PC-3 (cell line): ENCODE measurements at regions not wholly inside any gene's neighbourhood (a gene's known extent, or its start where the extent isn't known, plus 50 kb on each side); places are given as distances from the start of the nearest gene placed in this dataset.

Experiments used
- CTCF ChIP-seq: fragments of 300-600 bp; sonication (generic); conservative IDR thresholded peaks from 2 replicates; pipeline ENCODE4 v1.5.1; 2017; ENCODE audit warnings: antibody characterized with exemption, low read depth, mild to moderate bottlenecking, low read length
- EZH2 ChIP-seq: fragments of 300-600 bp; sonication (generic); IDR thresholded peaks from one replicate; pipeline ENCODE4 v1.6.1; 2017; ENCODE audit warnings: antibody characterized with exemption, mild to moderate bottlenecking, low read length; ENCODE audit not compliant: unreplicated experiment
- EZH2phosphoT487 ChIP-seq: fragments of 300-600 bp; sonication (generic); IDR thresholded peaks from 2 replicates; pipeline ENCODE4 v1.6.1; 2018; ENCODE audit warnings: mild to moderate bottlenecking, antibody characterized with exemption, low read length, borderline replicate concordance

- TF ChIP-seq CTCF (no peak), EZH2 (no peak), EZH2phosphoT487 (no peak)
These were observed 171.5 kb downstream of the KATNAL1 start for GRCh38 chr13:30135868-30136267.
